K562 (cell line): ENCODE measurements at regions not wholly inside any gene's neighbourhood (a gene's known extent, or its start where the extent isn't known, plus 50 kb on each side); places are given as distances from the start of the nearest gene placed in this dataset.
A peak's percentile ranks its signal among the peaks of the same experiment; 100 is the strongest.

Source experiments
- AFF4 ChIP-seq: sonication (generic); formaldehyde crosslinking; IDR thresholded peaks from 2 replicates; pipeline ENCODE4 v1.8.0; 2023; ENCODE audit warnings: mild to moderate bottlenecking, missing genetic modification reagents
- ARID2 ChIP-seq: fragments of 450-650 bp; IDR thresholded peaks from 2 replicates; pipeline ENCODE4 v1.6.1; 2017; ENCODE audit warnings: antibody characterized with exemption, mild to moderate bottlenecking
- ETV6 ChIP-seq, 3 experiments: fragments of 150-350 bp in 1 of 3; sonication (generic) in 1 of 3; formaldehyde crosslinking in 1 of 3; IDR thresholded peaks; 2 replicates each; pipeline versions ENCODE4 v1.6.1 to v1.8.0; 2014 to 2022; ENCODE audit warnings: borderline replicate concordance in 2 of 3, low read depth in 2 of 3, antibody characterized with exemption in 1 of 3, low read length in 1 of 3, mild to moderate bottlenecking in 1 of 3, missing genetic modification reagents in 1 of 3
- FUS ChIP-seq: fragments of 200-400 bp; formaldehyde crosslinking; optimal IDR thresholded peaks from 2 replicates; pipeline ENCODE3; 2017; ENCODE audit warnings: low read depth, low read length
- GATAD2B ChIP-seq: fragments of 450-650 bp; IDR thresholded peaks from 2 replicates; pipeline ENCODE4 v1.6.1; 2017; ENCODE audit warnings: mild to moderate bottlenecking, borderline replicate concordance
- HNRNPLL ChIP-seq: fragments of 200-400 bp; formaldehyde crosslinking; IDR thresholded peaks from 2 replicates; pipeline ENCODE4 v1.6.1; 2017; ENCODE audit warnings: low read length, low read depth, mild to moderate bottlenecking; ENCODE audit not compliant: poor library complexity, severe bottlenecking
- ILK ChIP-seq: fragments of 450-650 bp; IDR thresholded peaks from 2 replicates; pipeline ENCODE4 v1.6.1; 2016; ENCODE audit warnings: missing genetic modification characterization, low read depth, mild to moderate bottlenecking, missing compliant biosample characterization, moderate library complexity, borderline replicate concordance
- IRF9 ChIP-seq: fragments of 450-650 bp; IDR thresholded peaks from 2 replicates; pipeline ENCODE4 v1.6.1; 2016; ENCODE audit warnings: missing biosample characterization, missing genetic modification characterization
- MCM3 ChIP-seq: fragments of 450-650 bp; IDR thresholded peaks from 2 replicates; pipeline ENCODE4 v1.6.1; 2016
- MCM7 ChIP-seq, 2 experiments: fragments of 450-650 bp; IDR thresholded peaks; 2 replicates each; pipeline ENCODE4 v1.6.1; 2016 to 2018
- SMAD4 ChIP-seq: fragments of 250-450 bp; sonication (Bioruptor Pico); conservative IDR thresholded peaks from 2 replicates; pipeline ENCODE4 v1.8.0; 2021; ENCODE audit warnings: inconsistent platforms, mild to moderate bottlenecking, moderate library complexity
- U2AF1 ChIP-seq: fragments of 200-400 bp; formaldehyde crosslinking; optimal IDR thresholded peaks from 2 replicates; pipeline ENCODE3; 2017; ENCODE audit warnings: mild to moderate bottlenecking, low read depth, low read length, moderate library complexity
- ZBTB11 ChIP-seq, 3 experiments: fragments of 200-800 bp in 1 of 3; fragments of 250-450 bp in 1 of 3; fragments of 450-650 bp in 1 of 3; sonication (Bioruptor Pico) in 1 of 3; sonication (Bioruptor generic) in 1 of 3; formaldehyde crosslinking in 1 of 3; IDR thresholded peaks; 2 replicates each; pipeline versions ENCODE4 v1.6.1 to v1.8.0; 2016 to 2022; ENCODE audit warnings: mild to moderate bottlenecking in 2 of 3, missing genetic modification characterization in 2 of 3, missing compliant biosample characterization in 1 of 3, moderate library complexity in 1 of 3
- ZBTB7A ChIP-seq: IDR thresholded peaks from 2 replicates; pipeline ENCODE4 v1.6.1; 2011; ENCODE audit warnings: low read depth, mild to moderate bottlenecking, low read length, moderate library complexity, borderline replicate concordance; ENCODE audit not compliant: control insufficient read depth
- ZNF644 ChIP-seq: fragments of 200-800 bp; sonication (Bioruptor generic); IDR thresholded peaks from 2 replicates; pipeline ENCODE4 v1.6.1; 2016; ENCODE audit warnings: low read depth, missing genetic modification characterization, missing compliant biosample characterization

- TF ChIP-seq ZBTB11 (CRISPR knock-in tag; IDR thresholded peaks at IDR 0.05), result no peak
- TF ChIP-seq AFF4 (CRISPR knock-in tag), result no peak
- no peak for TF ChIP-seq MCM7 (IDR thresholded peaks at IDR 0.05)
- no peak for TF ChIP-seq HNRNPLL
- no peak for TF ChIP-seq U2AF1
- TF ChIP-seq ARID2, result no peak
- TF ChIP-seq ZNF644 (tag), result no peak
- TF ChIP-seq ETV6 (IDR thresholded peaks at IDR 0.05; ENCODE audit: borderline replicate concordance in 1 of 2, low read depth in 2 of 2, low read length in 1 of 2), result peak; percentile 86 to 94; a peak in 3 of 4 replicates
- no peak for TF ChIP-seq ETV6 (CRISPR knock-in tag; IDR thresholded peaks at IDR 0.05; ENCODE audit: borderline replicate concordance)
- no peak for TF ChIP-seq ZBTB7A
- TF ChIP-seq GATAD2B, result no peak
- no peak for TF ChIP-seq IRF9
- TF ChIP-seq MCM3, result no peak
- peak; percentile 79; the same call in 1 of the 2 replicates for TF ChIP-seq SMAD4 (CRISPR knock-in tag)
- TF ChIP-seq ILK (tag), result no peak
- TF ChIP-seq FUS, result no peak
Measured at GRCh38 chr6:146950351-146950835, 253.8 kb upstream of the STXBP5 start (continued).
